Keratinocyte (primary cell): ENCODE measurements at regions not wholly inside any gene's neighbourhood (a gene's known extent, or its start where the extent isn't known, plus 50 kb on each side); places are given as distances from the start of the nearest gene placed in this dataset.

ENCODE experiments used
- DNase-seq: peaks from one replicate; pipeline ENCODE4 v3.0.0-alpha.2; 2011; ENCODE audit warnings: low read depth, missing footprints, low spot score
- FAIRE-seq: peaks from 2 replicates; lab custom pipeline; 2011; peaks lifted over from hg19 to GRCh38; lab: Jason Lieb, UNC
- H2AFZ ChIP-seq: 2 replicates; pipeline ENCODE4 v1.6.0; 2012; ENCODE audit warnings: low read length, control low read depth, inconsistent platforms; ENCODE audit not compliant: control insufficient read depth
- H3K27ac ChIP-seq: 2 replicates; pipeline ENCODE4 v1.5.1; 2011; ENCODE audit warnings: low read length; ENCODE audit not compliant: control insufficient read depth, insufficient read depth
- H3K27me3 ChIP-seq: 3 replicates; pipeline ENCODE4 v1.6.0; 2011; ENCODE audit warnings: low read length; ENCODE audit not compliant: control insufficient read depth, insufficient read depth; ENCODE audit errors: extremely low read depth
- H3K36me3 ChIP-seq, 2 experiments: 2 replicates in 1 of 2; 3 replicates in 1 of 2; pipeline ENCODE4 v1.5.1; 2011; ENCODE audit warnings: low read length in 2 of 2, mild to moderate bottlenecking in 1 of 2; ENCODE audit not compliant: control insufficient read depth in 2 of 2, insufficient read depth in 2 of 2; ENCODE audit errors: extremely low read depth in 1 of 2
- H3K4me1 ChIP-seq: 3 replicates; pipeline ENCODE4 v1.5.1; 2011; ENCODE audit warnings: low read length; ENCODE audit not compliant: control insufficient read depth, insufficient read depth; ENCODE audit errors: extremely low read depth
- H3K4me2 ChIP-seq: 3 replicates; pipeline ENCODE4 v1.6.0; 2011; ENCODE audit warnings: low read depth, low read length; ENCODE audit not compliant: control insufficient read depth, insufficient read depth; ENCODE audit errors: extremely low read depth
- H3K4me3 ChIP-seq, 3 experiments: fragments of 200-600 bp in 1 of 3; sonication (generic) in 1 of 3; 2 replicates in 2 of 3; 3 replicates in 1 of 3; pipeline ENCODE4 v1.5.1; 2011 to 2016; ENCODE audit warnings: low read length in 3 of 3, mild to moderate bottlenecking in 3 of 3, control low read depth in 2 of 3, inconsistent platforms in 1 of 3, low read depth in 1 of 3, mixed read lengths in 1 of 3, mixed run types in 1 of 3, moderate library complexity in 1 of 3; ENCODE audit not compliant: control insufficient read depth in 2 of 3, insufficient read depth in 2 of 3; ENCODE audit errors: extremely low read depth in 1 of 3
- H3K79me2 ChIP-seq: 2 replicates; pipeline ENCODE4 v1.6.0; 2012; ENCODE audit warnings: low read length; ENCODE audit not compliant: control insufficient read depth, insufficient read depth
- H3K9ac ChIP-seq: 3 replicates; pipeline ENCODE4 v1.6.0; 2011; ENCODE audit warnings: low read length; ENCODE audit not compliant: control insufficient read depth, insufficient read depth; ENCODE audit errors: extremely low read depth
- H3K9me1 ChIP-seq: 3 replicates; pipeline ENCODE4 v1.6.0; 2011; ENCODE audit warnings: low read length; ENCODE audit not compliant: control insufficient read depth, insufficient read depth; ENCODE audit errors: extremely low read depth
- H3K9me3 ChIP-seq: 2 replicates; pipeline ENCODE4 v1.5.1; 2012; ENCODE audit warnings: low read depth, low read length; ENCODE audit not compliant: control insufficient read depth
- H4K20me1 ChIP-seq: 3 replicates; pipeline ENCODE4 v1.6.0; 2011; ENCODE audit warnings: low read length; ENCODE audit not compliant: control insufficient read depth, insufficient read depth; ENCODE audit errors: extremely low read depth
- EZH2 ChIP-seq: IDR thresholded peaks from one replicate; pipeline ENCODE4 v1.6.1; 2012; ENCODE audit warnings: inconsistent platforms, mild to moderate bottlenecking, low read length, moderate library complexity
- dilution Hi-C: fragments of 300-500 bp; cut with MboI; formaldehyde crosslinking; loops from one replicate; pipeline ENCODE4 v1.7.0; 2020; ENCODE audit warnings: low sequenced_read_pairs; ENCODE audit not compliant: extremely low pct_ligation_motif_present
- TF ChIP-seq, protein P1 (sequence below), 3 experiments: IDR thresholded peaks in 1 of 3; conservative IDR thresholded peaks in 1 of 3; optimal IDR thresholded peaks in 1 of 3; 2 replicates in 2 of 3; 3 replicates in 1 of 3; pipeline versions ENCODE3 to v1.5.1; 2011; ENCODE audit warnings: low read length in 3 of 3, mild to moderate bottlenecking in 3 of 3, moderate library complexity in 2 of 3, control low read depth in 1 of 3, inconsistent platforms in 1 of 3; ENCODE audit not compliant: insufficient read depth in 2 of 3; ENCODE audit errors: extremely low read depth in 1 of 3

DNA sequence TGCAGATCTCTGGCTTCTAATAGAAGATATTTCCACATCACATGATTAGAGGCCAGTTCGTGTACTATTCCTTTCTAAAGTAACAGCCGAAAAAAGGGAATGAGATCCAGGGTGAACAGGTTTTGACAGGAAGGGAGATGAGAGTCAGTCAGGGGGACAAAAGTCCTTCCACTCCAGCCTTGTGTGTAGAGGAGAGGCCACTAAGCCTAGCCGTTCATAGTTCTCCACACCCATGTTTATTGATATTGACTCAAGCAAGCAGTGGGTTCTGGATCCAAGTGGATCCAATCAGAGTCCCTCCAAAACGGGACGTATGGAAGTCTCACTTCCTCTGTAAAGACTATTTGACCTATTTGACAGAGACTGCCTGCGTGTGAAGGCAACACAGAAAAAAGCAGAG, 80.4 kb upstream of the LRIG1 start:
- Histone ChIP-seq H3K27ac (no peak overlapping the region), H3K4me3 (no peak overlapping the region), H2AFZ (no peak overlapping the region), H3K79me2 (no peaks in the 10 kb centered on the region), H3K9ac (no peak overlapping the region), H3K9me3 (no peaks in the 10 kb centered on the region), H3K4me1 (peaks cover 9% of the 10 kb centered on the region), H3K9me1 (no peaks in the 10 kb centered on the region), H4K20me1 (no peaks in the 10 kb centered on the region), H3K4me2 (no peak overlapping the region), H3K27me3 (no peaks in the 10 kb centered on the region), H3K36me3 (no peaks in the 10 kb centered on the region)
- TF ChIP-seq, protein P1, sequence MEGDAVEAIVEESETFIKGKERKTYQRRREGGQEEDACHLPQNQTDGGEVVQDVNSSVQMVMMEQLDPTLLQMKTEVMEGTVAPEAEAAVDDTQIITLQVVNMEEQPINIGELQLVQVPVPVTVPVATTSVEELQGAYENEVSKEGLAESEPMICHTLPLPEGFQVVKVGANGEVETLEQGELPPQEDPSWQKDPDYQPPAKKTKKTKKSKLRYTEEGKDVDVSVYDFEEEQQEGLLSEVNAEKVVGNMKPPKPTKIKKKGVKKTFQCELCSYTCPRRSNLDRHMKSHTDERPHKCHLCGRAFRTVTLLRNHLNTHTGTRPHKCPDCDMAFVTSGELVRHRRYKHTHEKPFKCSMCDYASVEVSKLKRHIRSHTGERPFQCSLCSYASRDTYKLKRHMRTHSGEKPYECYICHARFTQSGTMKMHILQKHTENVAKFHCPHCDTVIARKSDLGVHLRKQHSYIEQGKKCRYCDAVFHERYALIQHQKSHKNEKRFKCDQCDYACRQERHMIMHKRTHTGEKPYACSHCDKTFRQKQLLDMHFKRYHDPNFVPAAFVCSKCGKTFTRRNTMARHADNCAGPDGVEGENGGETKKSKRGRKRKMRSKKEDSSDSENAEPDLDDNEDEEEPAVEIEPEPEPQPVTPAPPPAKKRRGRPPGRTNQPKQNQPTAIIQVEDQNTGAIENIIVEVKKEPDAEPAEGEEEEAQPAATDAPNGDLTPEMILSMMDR (optimal IDR thresholded peaks at IDR 0.05 in 1 of 3, IDR thresholded peaks at IDR 0.05 in 1 of 3, conservative IDR thresholded peaks at IDR 0.05 in 1 of 3; ENCODE audit: extremely low read depth in 1 of 3, insufficient read depth in 2 of 3, low read length in 3 of 3), result no peak
- no peak for TF ChIP-seq EZH2
- DNase-seq (no peak), FAIRE-seq (no peak)
- dilution Hi-C loops, result no loop called here

DNA sequence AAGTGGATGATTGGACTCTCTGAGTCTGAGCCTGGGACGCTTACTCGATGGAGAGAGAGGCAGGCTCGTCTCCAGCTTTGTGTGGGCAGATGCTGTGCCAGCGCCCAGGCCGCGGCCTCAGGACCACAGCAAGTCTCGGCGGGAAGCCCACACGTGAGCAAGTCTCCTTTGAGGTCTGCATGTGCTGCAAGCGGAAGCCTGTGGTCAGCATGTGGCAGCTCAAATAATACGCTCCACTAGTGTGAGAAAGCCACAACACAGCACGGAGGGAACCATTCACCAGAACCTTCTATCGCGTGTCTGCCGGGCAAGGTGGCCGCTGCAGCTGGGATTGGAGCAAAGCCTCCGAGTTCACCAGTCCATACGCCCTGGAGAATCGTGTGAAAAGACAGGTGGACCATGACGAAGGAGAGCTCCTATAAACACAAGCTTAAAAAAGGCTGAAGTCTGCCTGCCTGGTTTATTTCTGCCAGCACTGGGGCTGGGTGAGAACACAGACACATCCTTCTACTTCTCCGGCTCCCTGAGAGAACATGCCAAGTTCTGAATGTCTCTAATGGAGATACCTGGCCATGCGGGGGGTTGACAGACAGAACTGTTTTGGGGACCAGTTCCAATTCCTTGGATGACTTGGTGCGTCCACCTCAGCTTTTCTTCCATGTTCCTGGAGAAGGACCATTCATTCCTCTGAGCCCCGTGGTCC, 82.0 kb upstream of the LRIG1 start:
- Histone ChIP-seq H3K27me3 (no peaks in the 10 kb centered on the region), H3K9ac (no peak overlapping the region), H2AFZ (no peak overlapping the region), H3K4me3 (no peak overlapping the region), H3K9me1 (no peaks in the 10 kb centered on the region), H4K20me1 (no peaks in the 10 kb centered on the region), H3K4me1 (peaks cover 9% of the 10 kb centered on the region), H3K36me3 (no peaks in the 10 kb centered on the region), H3K27ac (no peak overlapping the region), H3K79me2 (no peaks in the 10 kb centered on the region), H3K4me2 (no peak overlapping the region), H3K9me3 (no peaks in the 10 kb centered on the region)
- no peak for DNase-seq
- FAIRE-seq, result no peak
- dilution Hi-C loops, result no loop called here
- no peak for TF ChIP-seq EZH2
- TF ChIP-seq, protein P1 (optimal IDR thresholded peaks at IDR 0.05 in 1 of 3, IDR thresholded peaks at IDR 0.05 in 1 of 3, conservative IDR thresholded peaks at IDR 0.05 in 1 of 3; ENCODE audit: extremely low read depth in 1 of 3, insufficient read depth in 2 of 3, low read length in 3 of 3), result no peak
